NCI-H128 (cell line): ENCODE measurements at regions not wholly inside any gene's neighbourhood (a gene's known extent, or its start where the extent isn't known, plus 50 kb on each side); places are given as distances from the start of the nearest gene placed in this dataset.
"Not testable (repeated sequence)": the region's sequence is repeated elsewhere in the genome, so short reads cannot be mapped to it uniquely, and the experiment has no call there.

Source experiments
- DNase-seq: peaks from one replicate; lab custom pipeline; 2025; ENCODE audit not compliant: unreplicated experiment; lab: John Stamatoyannopoulos, UW

- no peak for DNase-seq
These were observed 114.0 kb downstream of the DACT1 start for GRCh38 chr14:58751788-58752187.

- no peak for DNase-seq
These were observed 114.5 kb downstream of the DACT1 start for GRCh38 chr14:58752289-58752688.

- DNase-seq: no peak
These were observed 115.0 kb downstream of the DACT1 start for GRCh38 chr14:58752771-58753201.

- no peak for DNase-seq
These were observed 117.5 kb downstream of the DACT1 start for GRCh38 chr14:58755031-58755925.

GRCh38 chr14:58760121-58760520 lies 122.4 kb downstream of the DACT1 start:
- no peak for DNase-seq

GRCh38 chr14:58762629-58763028 lies 124.9 kb downstream of the DACT1 start:
- DNase-seq: no peak

GRCh38 chr14:58763210-58763609 lies 125.4 kb downstream of the DACT1 start:
- no peak for DNase-seq

GRCh38 chr14:58765418-58765831 lies 127.7 kb downstream of the DACT1 start:
- no peak for DNase-seq

- no peak for DNase-seq
These were observed 128.1 kb downstream of the DACT1 start for GRCh38 chr14:58765843-58766242.

- no peak for DNase-seq
These were observed 131.4 kb downstream of the DACT1 start for GRCh38 chr14:58769011-58769643.

GRCh38 chr14:58769771-58770170 lies 132.0 kb downstream of the DACT1 start:
- DNase-seq: no peak

- DNase-seq: no peak
These were observed 132.8 kb downstream of the DACT1 start for GRCh38 chr14:58770491-58770982.

GRCh38 chr14:58771016-58771415 lies 133.3 kb downstream of the DACT1 start:
- no peak for DNase-seq

GRCh38 chr14:58772116-58772515 lies 134.4 kb downstream of the DACT1 start:
- no peak for DNase-seq

- DNase-seq: no peak
These were observed 135.2 kb downstream of the DACT1 start for GRCh38 chr14:58772794-58773620.

GRCh38 chr14:58774531-58774930 lies 136.8 kb downstream of the DACT1 start:
- no peak for DNase-seq

- DNase-seq: not testable (repeated sequence)
These were observed 137.4 kb downstream of the DACT1 start for GRCh38 chr14:58775130-58775529.

GRCh38 chr14:58776516-58776915 lies 138.8 kb downstream of the DACT1 start:
- DNase-seq: no peak

- no peak for DNase-seq
These were observed 139.8 kb downstream of the DACT1 start for GRCh38 chr14:58777541-58777979.

GRCh38 chr14:58778202-58778601 lies 140.4 kb downstream of the DACT1 start:
- DNase-seq: no peak

- no peak for DNase-seq
These were observed 141.6 kb downstream of the DACT1 start for GRCh38 chr14:58779376-58779775.
